Kidney (tissue), 13 donors: ENCODE measurements at regions not wholly inside any gene's neighbourhood (a gene's known extent, or its start where the extent isn't known, plus 50 kb on each side); places are given as distances from the start of the nearest gene placed in this dataset.
A peak's percentile ranks its signal among the peaks of the same experiment; 100 is the strongest.

Experiments used
- DNase-seq, 5 donors: peaks; one replicate each; pipeline ENCODE4 v3.0.0-alpha.2; 2013 to 2020
- FAIRE-seq: peaks from 2 replicates; lab custom pipeline; 2012; peaks lifted over from hg19 to GRCh38; lab: Jason Lieb, UNC
- H3K27ac ChIP-seq, 2 donors: one replicate each; pipeline ENCODE4 v1.7.0; 2013; ENCODE audit warnings: low read depth in 2 of 2, low read length in 2 of 2, inconsistent platforms in 1 of 2
- H3K27me3 ChIP-seq: one replicate; pipeline ENCODE4 v1.7.1; 2013; ENCODE audit warnings: low read length, inconsistent platforms; ENCODE audit not compliant: control insufficient read depth, insufficient read depth
- H3K36me3 ChIP-seq, 3 donors: one replicate each; pipeline versions ENCODE4 v1.7.0 to v1.7.1; 2013; ENCODE audit warnings: low read length in 3 of 3, control low read depth in 1 of 3, inconsistent platforms in 1 of 3; ENCODE audit not compliant: insufficient read depth in 3 of 3, control insufficient read depth in 2 of 3
- H3K4me1 ChIP-seq, 3 donors: one replicate each; pipeline versions ENCODE4 v1.7.0 to v1.7.1; 2013; ENCODE audit warnings: low read length in 3 of 3, inconsistent platforms in 1 of 3, low read depth in 1 of 3; ENCODE audit not compliant: control insufficient read depth in 2 of 3, insufficient read depth in 2 of 3
- H3K4me3 ChIP-seq, 3 donors: one replicate each; pipeline versions ENCODE4 v1.7.0 to v1.8.1; 2013; ENCODE audit warnings: low read length in 3 of 3, control low read depth in 1 of 3, inconsistent platforms in 1 of 3
- H3K9ac ChIP-seq, 3 donors: one replicate each; pipeline versions ENCODE4 v1.7.0 to v1.7.1; 2013; ENCODE audit warnings: low read length in 3 of 3, control low read depth in 1 of 3, inconsistent platforms in 1 of 3
- H3K9me3 ChIP-seq, 3 donors: one replicate each; pipeline versions ENCODE4 v1.7.0 to v1.7.1; 2013; ENCODE audit warnings: low read length in 3 of 3, control low read depth in 1 of 3, inconsistent platforms in 1 of 3; ENCODE audit not compliant: control insufficient read depth in 2 of 3, insufficient read depth in 1 of 3
- CTCF ChIP-seq: IDR thresholded peaks from 3 replicates; pipeline ENCODE4 v1.5.1; 2012; ENCODE audit warnings: mild to moderate bottlenecking, moderate library complexity, borderline replicate concordance; ENCODE audit not compliant: insufficient read depth; ENCODE audit errors: extremely low read depth
- intact Hi-C: fragments of 100-400 bp; cut with DNase I; formaldehyde crosslinking; loops from one replicate; pipeline ENCODE4 v1.11.1; 2022
- donor health status: control.
- donor health status: control.
- donor health status: control.
- donor health status: control.
- donor health status: control.
- donor health status: DM: yes; HTN: yes; CAD: no.
- donor health status: Normal renal cell carcinoma (clear cell type).

GRCh38 chrX:122203399-122203798, 980.7 kb upstream of the GRIA3 start:
- Histone ChIP-seq H3K27me3 (no peaks in the 10 kb centered on the region), H3K9ac (no peak overlapping the region), H3K9me3 (no peaks in the 10 kb centered on the region), H3K36me3 (no peaks in the 10 kb centered on the region), H3K4me1 (no peaks in the 10 kb centered on the region), H3K4me3 (no peak overlapping the region), H3K27ac (no peak overlapping the region)
- intact Hi-C loops: no loop called here
- DNase-seq (no peak), FAIRE-seq (no peak)
- no peak for TF ChIP-seq CTCF

- no peaks in the 10 kb centered on the region for H3K9me3 ChIP-seq
- intact Hi-C loops: no loop called here
- TF ChIP-seq CTCF: no peak
Observed at GRCh38 chrX:122218666-122219065, 965.4 kb upstream of the GRIA3 start.

GRCh38 chrX:122219226-122219625, 964.9 kb upstream of the GRIA3 start:
- no peak overlapping the region for H3K9ac ChIP-seq
- no peaks in the 10 kb centered on the region for H3K36me3 ChIP-seq
- TF ChIP-seq CTCF: no peak
- DNase-seq: no peak
- intact Hi-C loops: no loop called here
- no peaks in the 10 kb centered on the region for H3K27me3 ChIP-seq
- H3K4me1 ChIP-seq: no peaks in the 10 kb centered on the region
- no peak overlapping the region for H3K27ac ChIP-seq
- no peak overlapping the region for H3K4me3 ChIP-seq
- peak; percentile 11 for FAIRE-seq
- no peaks in the 10 kb centered on the region for H3K9me3 ChIP-seq

More at GRCh38 chrX:122218666-122219065, 965.4 kb upstream of the GRIA3 start:
- no peak for DNase-seq
- Histone ChIP-seq H3K4me3 (no peak overlapping the region), H3K27ac (no peak overlapping the region), H3K4me1 (no peaks in the 10 kb centered on the region), H3K36me3 (no peaks in the 10 kb centered on the region), H3K27me3 (no peaks in the 10 kb centered on the region), H3K9ac (no peak overlapping the region)
- no peak for FAIRE-seq

GRCh38 chrX:122219735-122220134, 964.3 kb upstream of the GRIA3 start:
- no peak for TF ChIP-seq CTCF
- H3K4me3 ChIP-seq: no peak overlapping the region

More at GRCh38 chrX:122219735-122220134, 964.3 kb upstream of the GRIA3 start:
- Histone ChIP-seq H3K27ac (no peak overlapping the region), H3K9me3 (no peaks in the 10 kb centered on the region), H3K4me1 (no peaks in the 10 kb centered on the region), H3K36me3 (no peaks in the 10 kb centered on the region), H3K9ac (no peak overlapping the region), H3K27me3 (no peaks in the 10 kb centered on the region)
- FAIRE-seq: no peak
- no peak for DNase-seq
- intact Hi-C loops: no loop called here
